Renal cortical epithelial cell (primary cell): ENCODE measurements at regions not wholly inside any gene's neighbourhood (a gene's known extent, or its start where the extent isn't known, plus 50 kb on each side); places are given as distances from the start of the nearest gene placed in this dataset.
"Not testable (repeated sequence)": the region's sequence is repeated elsewhere in the genome, so short reads cannot be mapped to it uniquely, and the experiment has no call there.

ENCODE experiments used
- DNase-seq: peaks from one replicate; pipeline ENCODE4 v3.0.0-alpha.2; 2011; ENCODE audit warnings: low read depth

GRCh38 chr6:133114973-133115372, 126.2 kb upstream of the EYA4 start:
- DNase-seq, result peak; percentile 72

- DNase-seq, result no peak
Measured at GRCh38 chr6:133115946-133116345, 125.2 kb upstream of the EYA4 start.

- no peak for DNase-seq
Measured at GRCh38 chr6:133128191-133128590, 113.0 kb upstream of the EYA4 start.

- DNase-seq, result no peak
Measured at GRCh38 chr6:133129556-133129955, 111.6 kb upstream of the EYA4 start.

GRCh38 chr6:133130863-133131262, 110.3 kb upstream of the EYA4 start:
- peak; percentile 96 for DNase-seq

GRCh38 chr6:133131621-133132465, 109.3 kb upstream of the EYA4 start:
- DNase-seq, result peak; percentile 27

- DNase-seq, result no peak
Measured at GRCh38 chr6:133132466-133132971, 108.6 kb upstream of the EYA4 start.

- peak; percentile 9 for DNase-seq
Measured at GRCh38 chr6:133136177-133136880, 104.8 kb upstream of the EYA4 start.

- DNase-seq, result not testable (repeated sequence)
Measured at GRCh38 chr6:133147470-133148184, 93.5 kb upstream of the EYA4 start.

GRCh38 chr6:133156689-133157088, 84.5 kb upstream of the EYA4 start:
- no peak for DNase-seq

- no peak for DNase-seq
Measured at GRCh38 chr6:133157995-133158394, 83.2 kb upstream of the EYA4 start.

- DNase-seq, result no peak
Measured at GRCh38 chr6:133159255-133159795, 81.8 kb upstream of the EYA4 start.

- DNase-seq, result no peak
Measured at GRCh38 chr6:133160536-133160935, 80.6 kb upstream of the EYA4 start.

GRCh38 chr6:133165235-133165634, 75.9 kb upstream of the EYA4 start:
- DNase-seq, result no peak

- DNase-seq, result peak; percentile 19
Measured at GRCh38 chr6:133166766-133167165, 74.4 kb upstream of the EYA4 start.

- no peak for DNase-seq
Measured at GRCh38 chr6:133169901-133170300, 71.3 kb upstream of the EYA4 start.

GRCh38 chr6:133170602-133171001, 70.6 kb upstream of the EYA4 start:
- no peak for DNase-seq

GRCh38 chr6:133171989-133172604, 69.1 kb upstream of the EYA4 start:
- no peak for DNase-seq

- DNase-seq, result no peak
Measured at GRCh38 chr6:133173276-133173675, 67.9 kb upstream of the EYA4 start.

- no peak for DNase-seq
Measured at GRCh38 chr6:133179481-133179880, 61.7 kb upstream of the EYA4 start.

GRCh38 chr6:133183691-133184090, 57.5 kb upstream of the EYA4 start:
- no peak for DNase-seq
